Ishikawa (cell line): ENCODE measurements at regions not wholly inside any gene's neighbourhood (a gene's known extent, or its start where the extent isn't known, plus 50 kb on each side); places are given as distances from the start of the nearest gene placed in this dataset.

Experiments
- CEBPB ChIP-seq: IDR thresholded peaks from 2 replicates; pipeline ENCODE4 v1.6.1; 2012
- CREB1 ChIP-seq: IDR thresholded peaks from 2 replicates; pipeline ENCODE4 v1.6.1; 2012; ENCODE audit warnings: low read depth
- EGR1 ChIP-seq: IDR thresholded peaks from 2 replicates; pipeline ENCODE4 v1.6.1; 2012
- EP300 ChIP-seq: IDR thresholded peaks from 2 replicates; pipeline ENCODE4 v1.6.1; 2012; ENCODE audit warnings: borderline replicate concordance
- FOXM1 ChIP-seq: IDR thresholded peaks from 2 replicates; pipeline ENCODE4 v1.6.1; 2012; ENCODE audit warnings: low read depth, borderline replicate concordance
- MAX ChIP-seq: IDR thresholded peaks from 2 replicates; pipeline ENCODE4 v1.6.1; 2012
- NFIC ChIP-seq: IDR thresholded peaks from 2 replicates; pipeline ENCODE4 v1.6.1; 2012
- RAD21 ChIP-seq: IDR thresholded peaks from 2 replicates; pipeline ENCODE4 v1.6.1; 2012; ENCODE audit warnings: low read depth
- REST ChIP-seq: IDR thresholded peaks from 2 replicates; pipeline ENCODE4 v1.6.1; 2012; ENCODE audit warnings: low read depth, mild to moderate bottlenecking
- TAF1 ChIP-seq: IDR thresholded peaks from 2 replicates; pipeline ENCODE4 v1.6.1; 2012; ENCODE audit warnings: low read depth, mild to moderate bottlenecking
- TCF12 ChIP-seq: IDR thresholded peaks from 2 replicates; pipeline ENCODE4 v1.6.1; 2012; ENCODE audit warnings: low read depth
- TEAD4 ChIP-seq: IDR thresholded peaks from 2 replicates; pipeline ENCODE4 v1.6.1; 2012
- USF1 ChIP-seq: IDR thresholded peaks from 2 replicates; pipeline ENCODE4 v1.6.1; 2012
- YY1 ChIP-seq: IDR thresholded peaks from 2 replicates; pipeline ENCODE4 v1.6.1; 2012; ENCODE audit warnings: low read depth
- ZBTB7A ChIP-seq: IDR thresholded peaks from 2 replicates; pipeline ENCODE4 v1.6.1; 2012; ENCODE audit warnings: low read depth

- TF ChIP-seq EP300 (no peak), TEAD4 (no peak), ZBTB7A (no peak), FOXM1 (no peak)
Measured at GRCh38 chr2:16238786-16239185, 298.4 kb downstream of the MYCN start.

GRCh38 chr2:16238001-16238761 lies 297.8 kb downstream of the MYCN start:
- TF ChIP-seq REST = no peak
- TF ChIP-seq YY1 = no peak
- TF ChIP-seq CREB1 = no peak
- TF ChIP-seq CEBPB = no peak

- no peak for TF ChIP-seq USF1
- TF ChIP-seq EGR1 = no peak
- no peak for TF ChIP-seq RAD21
- TF ChIP-seq MAX = no peak
- TF ChIP-seq CREB1 = no peak
- no peak for TF ChIP-seq NFIC
- no peak for TF ChIP-seq ZBTB7A
- no peak for TF ChIP-seq REST
- TF ChIP-seq EP300 = no peak
- TF ChIP-seq YY1 = no peak
- no peak for TF ChIP-seq TAF1
- no peak for TF ChIP-seq TCF12
- TF ChIP-seq CEBPB = no peak
- no peak for TF ChIP-seq FOXM1
- TF ChIP-seq TEAD4 = no peak
Measured at GRCh38 chr2:16235747-16236146, 295.4 kb downstream of the MYCN start.

- TF ChIP-seq TAF1 (no peak), TCF12 (no peak), USF1 (no peak), FOXM1 (no peak)
Measured at GRCh38 chr2:16228951-16229350, 288.6 kb downstream of the MYCN start.

GRCh38 chr2:16228471-16228870 lies 288.1 kb downstream of the MYCN start:
- TF ChIP-seq MAX (no peak), CREB1 (no peak), YY1 (no peak), RAD21 (no peak), TEAD4 (no peak), NFIC (no peak), EP300 (no peak), EGR1 (no peak), FOXM1 (no peak), CEBPB (no peak), USF1 (no peak), ZBTB7A (no peak), REST (no peak), TCF12 (no peak), TAF1 (no peak)
